HFF-Myc (cell line): ENCODE measurements at regions not wholly inside any gene's neighbourhood (a gene's known extent, or its start where the extent isn't known, plus 50 kb on each side); places are given as distances from the start of the nearest gene placed in this dataset.

Experiments used
- DNase-seq: peaks from one replicate; pipeline ENCODE4 v3.0.0-alpha.2; 2011; ENCODE audit warnings: low read depth; ENCODE audit errors: extremely low read depth
- H3K4me3 ChIP-seq: replicated peaks from 2 replicates; pipeline ENCODE4 v1.5.1; 2011; ENCODE audit warnings: low read depth, mild to moderate bottlenecking, control low read depth, low read length
- TF ChIP-seq, protein P1 (sequence below): IDR thresholded peaks from 2 replicates; pipeline ENCODE4 v1.5.1; 2012; ENCODE audit warnings: mild to moderate bottlenecking, low read depth, low read length, control low read depth; ENCODE audit errors: missing control alignments

DNA sequence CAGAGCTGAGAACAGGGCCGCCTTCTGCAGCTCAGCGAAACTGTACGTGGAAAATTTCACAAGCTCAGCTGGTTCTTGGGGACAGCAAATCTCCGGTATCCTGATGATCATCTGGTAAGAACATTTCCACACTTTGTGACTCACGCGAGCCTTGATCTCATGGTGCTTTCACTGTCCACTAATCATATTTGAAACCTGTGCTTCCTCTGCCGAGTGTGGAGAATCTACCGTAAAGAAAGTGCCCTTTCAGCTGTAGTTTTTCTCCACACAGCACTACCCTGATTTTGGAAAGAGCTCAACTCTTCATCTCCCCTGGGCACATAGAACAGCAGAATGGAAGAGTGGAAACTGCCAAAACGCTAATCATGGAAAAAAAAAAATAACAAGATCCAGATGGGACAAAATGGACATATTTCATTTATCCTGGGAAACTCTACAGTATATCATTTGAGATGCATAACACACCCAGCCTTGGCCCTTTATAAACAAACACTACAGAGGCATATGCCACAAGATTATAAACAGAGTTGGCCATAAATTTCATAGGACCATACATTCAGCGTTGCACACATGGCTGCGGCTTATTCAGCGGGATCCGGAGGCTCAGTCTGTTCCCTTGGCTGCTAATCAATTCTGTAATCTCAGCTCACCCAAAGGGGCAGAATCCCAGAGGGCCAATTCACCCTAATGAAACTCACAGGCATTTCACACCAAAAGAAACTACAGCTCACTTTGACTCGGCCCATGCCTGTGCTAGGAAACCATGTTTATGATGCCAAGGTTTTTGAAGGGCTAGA lies 434.5 kb downstream of the HDGFL1 start:
- DNase-seq = peak; percentile 80
- TF ChIP-seq, protein P1, sequence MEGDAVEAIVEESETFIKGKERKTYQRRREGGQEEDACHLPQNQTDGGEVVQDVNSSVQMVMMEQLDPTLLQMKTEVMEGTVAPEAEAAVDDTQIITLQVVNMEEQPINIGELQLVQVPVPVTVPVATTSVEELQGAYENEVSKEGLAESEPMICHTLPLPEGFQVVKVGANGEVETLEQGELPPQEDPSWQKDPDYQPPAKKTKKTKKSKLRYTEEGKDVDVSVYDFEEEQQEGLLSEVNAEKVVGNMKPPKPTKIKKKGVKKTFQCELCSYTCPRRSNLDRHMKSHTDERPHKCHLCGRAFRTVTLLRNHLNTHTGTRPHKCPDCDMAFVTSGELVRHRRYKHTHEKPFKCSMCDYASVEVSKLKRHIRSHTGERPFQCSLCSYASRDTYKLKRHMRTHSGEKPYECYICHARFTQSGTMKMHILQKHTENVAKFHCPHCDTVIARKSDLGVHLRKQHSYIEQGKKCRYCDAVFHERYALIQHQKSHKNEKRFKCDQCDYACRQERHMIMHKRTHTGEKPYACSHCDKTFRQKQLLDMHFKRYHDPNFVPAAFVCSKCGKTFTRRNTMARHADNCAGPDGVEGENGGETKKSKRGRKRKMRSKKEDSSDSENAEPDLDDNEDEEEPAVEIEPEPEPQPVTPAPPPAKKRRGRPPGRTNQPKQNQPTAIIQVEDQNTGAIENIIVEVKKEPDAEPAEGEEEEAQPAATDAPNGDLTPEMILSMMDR = peak; percentile 23
- peak overlapping the region; percentile 6 for H3K4me3 ChIP-seq

DNA sequence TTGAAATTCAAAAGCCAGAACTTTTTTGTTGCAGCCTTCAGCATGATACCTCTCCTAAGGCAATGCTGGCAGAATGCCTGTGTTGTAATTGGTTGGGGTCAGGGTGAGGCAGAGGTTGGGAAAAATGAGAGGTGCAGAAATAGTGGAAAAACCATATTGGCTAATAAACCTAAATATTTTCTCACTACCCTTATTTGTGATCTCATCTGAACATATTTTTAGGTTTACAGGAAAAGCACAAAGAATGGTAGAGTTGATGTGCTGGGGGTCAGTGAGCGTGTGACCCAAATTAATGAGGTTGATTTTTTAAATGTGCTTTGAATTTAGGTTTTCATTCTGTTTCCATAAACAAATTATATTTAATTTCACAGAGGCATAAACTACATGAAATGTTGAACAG lies 437.3 kb downstream of the HDGFL1 start:
- TF ChIP-seq, protein P1 = no peak
- no peak for DNase-seq
- H3K4me3 ChIP-seq = no peak overlapping the region

DNA sequence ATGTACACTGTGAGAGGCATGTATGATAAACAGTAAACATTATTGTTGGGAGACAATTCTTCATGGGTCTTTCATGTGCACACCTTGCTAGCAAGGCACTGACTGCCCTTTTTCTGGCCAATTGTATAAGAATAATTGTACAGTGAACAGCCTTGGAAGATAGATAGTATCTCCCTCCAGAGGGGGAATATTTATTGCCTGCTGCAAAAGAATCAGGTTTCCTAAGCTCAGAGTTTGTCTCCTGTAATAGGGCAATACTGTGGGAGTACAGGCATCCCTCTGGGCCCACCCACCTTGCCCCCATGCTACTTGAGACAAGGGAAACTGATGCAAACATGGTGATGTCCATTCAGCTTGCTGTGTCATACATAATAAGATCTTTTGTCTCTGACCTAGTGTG lies 442.2 kb downstream of the HDGFL1 start:
- TF ChIP-seq, protein P1 = no peak
- H3K4me3 ChIP-seq = no peak overlapping the region
- no peak for DNase-seq

DNA sequence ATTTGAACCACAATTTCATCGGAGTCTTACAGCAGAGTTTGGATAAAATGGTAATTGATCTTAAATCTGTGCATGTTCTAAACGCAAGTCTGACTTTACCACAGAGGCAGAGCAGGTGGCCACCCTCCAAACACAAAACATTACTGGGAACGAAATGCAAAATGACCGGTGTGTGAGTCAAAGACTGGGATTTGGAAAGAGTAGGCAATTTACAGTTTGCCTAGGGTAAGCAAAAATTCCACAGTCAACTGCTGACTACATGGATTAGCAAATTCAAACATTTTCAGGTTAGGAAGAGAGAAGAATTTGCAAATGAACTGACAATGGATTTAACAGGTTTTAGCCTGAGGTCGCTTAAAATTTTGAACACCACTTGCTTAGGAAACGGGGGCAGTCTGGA lies 444.4 kb downstream of the HDGFL1 start:
- DNase-seq = no peak
- TF ChIP-seq, protein P1 = no peak
- no peak overlapping the region for H3K4me3 ChIP-seq

DNA sequence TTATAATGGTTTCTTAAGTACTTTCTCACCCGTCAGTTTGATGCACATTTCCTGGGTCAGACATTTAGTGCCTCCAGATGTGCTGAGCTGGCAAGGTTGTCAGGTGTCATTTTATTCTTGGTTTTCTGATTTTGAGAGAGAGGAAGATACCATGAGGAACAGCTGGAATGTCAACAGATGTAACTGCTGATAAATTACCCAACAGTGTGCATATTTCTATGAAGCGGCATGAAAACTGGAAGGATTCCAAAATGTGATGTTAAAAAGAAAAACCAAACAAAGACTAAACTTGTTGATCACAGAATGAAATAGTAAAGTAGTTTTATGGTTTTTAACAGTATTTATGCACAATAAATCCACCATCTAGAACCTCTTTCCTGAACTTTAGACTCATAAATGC lies 447.3 kb downstream of the HDGFL1 start:
- H3K4me3 ChIP-seq = no peak overlapping the region
- no peak for DNase-seq
- TF ChIP-seq, protein P1 = no peak

DNA sequence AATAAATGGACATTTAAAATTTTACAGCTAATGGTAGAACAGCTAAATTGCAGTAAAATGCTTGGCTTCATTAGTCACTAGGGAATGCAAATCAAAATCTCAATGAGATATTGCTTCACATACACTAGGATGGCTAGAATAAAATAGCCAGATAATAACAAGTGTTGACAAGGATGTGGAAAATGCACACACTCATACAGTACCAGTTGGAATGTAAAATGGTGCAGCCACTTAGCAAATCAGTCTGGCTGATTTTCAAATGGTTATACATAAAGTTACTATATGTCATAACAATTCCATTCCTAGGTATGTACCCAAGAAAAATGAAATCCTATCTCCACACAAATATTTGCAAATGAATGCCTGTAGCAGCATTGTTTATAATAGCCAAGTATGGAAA lies 452.1 kb downstream of the HDGFL1 start:
- no peak overlapping the region for H3K4me3 ChIP-seq
- no peak for DNase-seq
- TF ChIP-seq, protein P1 = no peak

DNA sequence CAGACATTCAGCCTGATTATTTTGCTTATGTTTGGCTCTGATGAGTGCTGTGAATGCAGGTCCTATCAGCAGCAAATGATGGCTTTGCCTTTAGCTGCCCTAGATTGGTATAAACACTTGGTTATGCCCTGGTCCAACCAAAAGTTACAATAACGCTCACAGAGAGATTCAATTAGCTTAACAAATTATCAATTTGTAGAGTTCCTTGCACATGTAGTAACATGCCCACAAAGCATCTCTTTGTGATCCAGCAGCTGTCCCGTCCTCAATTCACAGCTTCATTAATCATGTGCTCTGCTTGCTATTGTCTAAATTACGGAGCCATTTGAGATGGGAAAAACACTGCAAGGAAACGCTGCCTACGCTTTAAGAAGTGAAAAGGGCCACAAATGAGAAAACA lies 457.9 kb downstream of the HDGFL1 start:
- no peak for DNase-seq
- H3K4me3 ChIP-seq = no peak overlapping the region
- TF ChIP-seq, protein P1 = no peak
